Stimulated activated CD4-positive, alpha-beta T cell treated with anti-CD3 and anti-CD28 coated beads, Interleukin-1b, Interleukin-23, amount 100 ng/mL, for 4 hours (primary cell): ENCODE measurements at regions not wholly inside any gene's neighbourhood (a gene's known extent, or its start where the extent isn't known, plus 50 kb on each side); places are given as distances from the start of the nearest gene placed in this dataset.

Experiments used
- DNase-seq, 2 donors: peaks; one replicate each; pipeline ENCODE4 v3.0.0-alpha.2; 2020; ENCODE audit warnings: low read depth in 2 of 2

- DNase-seq = no peak
Observed at GRCh38 chr16:79865918-79866317, 265.4 kb upstream of the MAF start.

- DNase-seq = no peak
Observed at GRCh38 chr16:79864781-79865391, 264.3 kb upstream of the MAF start.

- no peak for DNase-seq
Observed at GRCh38 chr16:79864032-79864780, 263.7 kb upstream of the MAF start.

GRCh38 chr16:79863128-79864031, 262.8 kb upstream of the MAF start:
- DNase-seq = no peak

- no peak for DNase-seq
Observed at GRCh38 chr16:79862601-79863000, 262.1 kb upstream of the MAF start.

- no peak for DNase-seq
Observed at GRCh38 chr16:79856581-79856980, 256.0 kb upstream of the MAF start.

GRCh38 chr16:79850348-79850747, 249.8 kb upstream of the MAF start:
- no peak for DNase-seq

GRCh38 chr16:79849119-79849518, 248.6 kb upstream of the MAF start:
- no peak for DNase-seq

- DNase-seq = no peak
Observed at GRCh38 chr16:79848719-79849118, 248.2 kb upstream of the MAF start.

- DNase-seq = no peak
Observed at GRCh38 chr16:79847569-79847968, 247.0 kb upstream of the MAF start.

GRCh38 chr16:79847101-79847500, 246.6 kb upstream of the MAF start:
- DNase-seq = no peak

GRCh38 chr16:79845734-79846135, 245.2 kb upstream of the MAF start:
- no peak for DNase-seq

GRCh38 chr16:79845033-79845733, 244.6 kb upstream of the MAF start:
- DNase-seq = no peak

GRCh38 chr16:79844603-79845002, 244.1 kb upstream of the MAF start:
- no peak for DNase-seq

GRCh38 chr16:79843631-79844043, 243.1 kb upstream of the MAF start:
- DNase-seq = no peak

- no peak for DNase-seq
Observed at GRCh38 chr16:79843145-79843544, 242.6 kb upstream of the MAF start.

- no peak for DNase-seq
Observed at GRCh38 chr16:79842197-79842596, 241.7 kb upstream of the MAF start.

GRCh38 chr16:79839466-79840341, 239.2 kb upstream of the MAF start:
- no peak for DNase-seq

- no peak for DNase-seq
Observed at GRCh38 chr16:79838496-79839259, 238.1 kb upstream of the MAF start.

GRCh38 chr16:79836144-79836543, 235.6 kb upstream of the MAF start:
- no peak for DNase-seq
